IMR-90 (cell line): ENCODE measurements at regions not wholly inside any gene's neighbourhood (a gene's known extent, or its start where the extent isn't known, plus 50 kb on each side); places are given as distances from the start of the nearest gene placed in this dataset.
A peak's percentile ranks its signal among the peaks of the same experiment; 100 is the strongest.

ENCODE experiments used
- ATAC-seq: fragments of 200-7000 bp; cut with Tn5 transposase; 2 replicates; pipeline ENCODE4 v1.9.1; 2020; ENCODE audit warnings: low read depth, mild to moderate bottlenecking, moderate library complexity
- BruUV-seq: library from RNA; stranded (reverse); fragments of 400-500 nt; replicated peaks from 2 replicates; lab custom pipeline; 2021; lab: Mats Ljungman, UMichigan
- CTCF ChIA-PET: fragments of 300-600 bp; formaldehyde crosslinking; extraction: SDS; loops from one replicate; lab custom pipeline; 2021; ENCODE audit warnings: antibody characterized with exemption; lab: Yijun Ruan, JAX
- POLR2A ChIA-PET: fragments of 300-600 bp; sonication (Branson Sonifier 250); formaldehyde crosslinking; loops from one replicate; lab custom pipeline; 2022; ENCODE audit warnings: antibody characterized with exemption; ENCODE audit not compliant: unreplicated experiment; lab: Charles Lee
- DNase-seq: peaks from one replicate; pipeline ENCODE4 v3.0.0; 2013
- H2AFZ ChIP-seq: replicated peaks from 2 replicates; pipeline ENCODE3; 2013; ENCODE audit warnings: low read length, mild to moderate bottlenecking; ENCODE audit not compliant: poor library complexity
- H2AK5ac ChIP-seq: 2 replicates; pipeline ENCODE4 v1.6.1; 2013; ENCODE audit warnings: low read depth, low read length, inconsistent platforms
- H2AK9ac ChIP-seq: replicated peaks from 2 replicates; pipeline ENCODE3; 2013; ENCODE audit warnings: mild to moderate bottlenecking, low read depth, low read length, moderate library complexity; ENCODE audit not compliant: poor library complexity
- H2BK120ac ChIP-seq: 2 replicates; pipeline ENCODE4 v1.6.1; 2013; ENCODE audit warnings: low read depth, low read length, inconsistent platforms
- H2BK15ac ChIP-seq: 3 replicates; pipeline ENCODE4 v1.6.1; 2013; ENCODE audit warnings: low read depth, low read length, inconsistent platforms
- H2BK20ac ChIP-seq: 2 replicates; pipeline ENCODE4 v1.6.1; 2013; ENCODE audit warnings: low read depth, mild to moderate bottlenecking, inconsistent platforms, low read length, moderate library complexity
- H2BK5ac ChIP-seq: 2 replicates; pipeline ENCODE4 v1.6.1; 2013; ENCODE audit warnings: mild to moderate bottlenecking, low read depth, low read length, inconsistent platforms; ENCODE audit not compliant: poor library complexity, severe bottlenecking
- H3K14ac ChIP-seq: replicated peaks from 2 replicates; pipeline ENCODE4 v1.6.1; 2013; ENCODE audit warnings: low read depth, low read length, inconsistent platforms
- H3K18ac ChIP-seq: 2 replicates; pipeline ENCODE4 v1.6.1; 2013; ENCODE audit warnings: low read depth, low read length, control low read depth
- H3K23ac ChIP-seq: 2 replicates; pipeline ENCODE4 v1.6.1; 2013; ENCODE audit warnings: low read depth, low read length, inconsistent platforms
- H3K27ac ChIP-seq: 2 replicates; pipeline ENCODE4 v1.5.1; 2013; ENCODE audit warnings: mild to moderate bottlenecking, control low read depth, low read length; ENCODE audit not compliant: insufficient read depth
- H3K27me3 ChIP-seq: 2 replicates; pipeline ENCODE4 v1.6.1; 2013; ENCODE audit warnings: low read length; ENCODE audit not compliant: control insufficient read depth, insufficient read depth
- H3K36me3 ChIP-seq: 2 replicates; pipeline ENCODE4 v1.6.1; 2013; ENCODE audit warnings: low read length, mixed read lengths; ENCODE audit not compliant: control insufficient read depth, insufficient read depth
- H3K4ac ChIP-seq: 2 replicates; pipeline ENCODE4 v1.6.1; 2013; ENCODE audit warnings: low read depth, low read length, inconsistent platforms
- H3K4me1 ChIP-seq: 2 replicates; pipeline ENCODE4 v1.6.1; 2013; ENCODE audit warnings: low read length, mixed read lengths; ENCODE audit not compliant: control insufficient read depth, insufficient read depth
- H3K4me2 ChIP-seq: 2 replicates; pipeline ENCODE4 v1.6.1; 2013; ENCODE audit warnings: low read depth, mild to moderate bottlenecking, control low read depth, low read length, moderate library complexity
- H3K4me3 ChIP-seq: 2 replicates; pipeline ENCODE4 v1.5.1; 2013; ENCODE audit warnings: low read depth, mild to moderate bottlenecking, control low read depth, low read length, moderate library complexity; ENCODE audit not compliant: insufficient read depth
- H3K56ac ChIP-seq: 2 replicates; pipeline ENCODE4 v1.6.1; 2013; ENCODE audit warnings: low read length, inconsistent platforms; ENCODE audit not compliant: insufficient read depth; ENCODE audit errors: extremely low read depth
- H3K79me1 ChIP-seq, 2 experiments: 2 replicates each; pipeline ENCODE4 v1.6.1; 2013; ENCODE audit warnings: low read length in 2 of 2, inconsistent platforms in 1 of 2, low read depth in 1 of 2
- H3K9ac ChIP-seq: 2 replicates; pipeline ENCODE4 v1.6.1; 2013; ENCODE audit warnings: low read depth, low read length, control low read depth
- H3K9me1 ChIP-seq: 2 replicates; pipeline ENCODE4 v1.6.1; 2013; ENCODE audit warnings: low read length, inconsistent platforms; ENCODE audit not compliant: insufficient read depth
- H3K9me3 ChIP-seq: 2 replicates; pipeline ENCODE4 v1.6.1; 2013; ENCODE audit warnings: low read length; ENCODE audit not compliant: control insufficient read depth, insufficient read depth
- H4K20me1 ChIP-seq: 2 replicates; pipeline ENCODE4 v1.6.1; 2013; ENCODE audit warnings: low read length, inconsistent platforms; ENCODE audit not compliant: insufficient read depth
- H4K5ac ChIP-seq: 2 replicates; pipeline ENCODE4 v1.6.1; 2013; ENCODE audit warnings: mild to moderate bottlenecking, low read depth, low read length, control low read depth
- H4K8ac ChIP-seq, 2 experiments: 2 replicates each; pipeline ENCODE4 v1.6.1; 2013; ENCODE audit warnings: low read depth in 2 of 2, low read length in 2 of 2, control low read depth in 1 of 2, inconsistent platforms in 1 of 2
- H4K91ac ChIP-seq: 2 replicates; pipeline ENCODE4 v1.6.1; 2013; ENCODE audit warnings: low read depth, low read length, inconsistent platforms; ENCODE audit not compliant: insufficient read depth
- CHD1 ChIP-seq: IDR thresholded peaks from 2 replicates; pipeline ENCODE4 v1.6.1; 2012; ENCODE audit warnings: low read depth, low read length, improper control_type of control experiment
- FOS ChIP-seq: fragments of 150-350 bp; IDR thresholded peaks from 2 replicates; pipeline ENCODE4 v1.6.1; 2016; ENCODE audit warnings: low read depth, low read length
- MAFK ChIP-seq: IDR thresholded peaks from 2 replicates; pipeline ENCODE4 v1.6.1; 2012; ENCODE audit warnings: low read depth, low read length, improper control_type of control experiment
- MXI1 ChIP-seq: IDR thresholded peaks from 2 replicates; pipeline ENCODE4 v1.6.1; 2012; ENCODE audit warnings: low read depth, mild to moderate bottlenecking, low read length, moderate library complexity, borderline replicate concordance
- NFE2L2 ChIP-seq: fragments of 150-350 bp; IDR thresholded peaks from 2 replicates; pipeline ENCODE4 v1.6.1; 2016; ENCODE audit warnings: low read depth, mild to moderate bottlenecking, low read length
- WGBS, 2 experiments: methylation state at CpG; one replicate each; pipeline versions ENCODE4 v1.1.5 to v1.1.7; 2013; ENCODE audit warnings: missing lambda C conversion rate in 2 of 2; ENCODE audit not compliant: insufficient read length in 1 of 2; ENCODE audit errors: extremely low coverage in 2 of 2; 5-methylcytosine and 5-hydroxymethylcytosine counted together
- dilution Hi-C: fragments of 300-500 bp; cut with HindIII; formaldehyde crosslinking; loops from one replicate; pipeline ENCODE4 v1.14.3; 2018; ENCODE audit warnings: low sequenced_read_pairs; ENCODE audit not compliant: unreplicated experiment
- in situ Hi-C: fragments of 300-500 bp; cut with MboI; formaldehyde crosslinking; loops from 3 replicates; pipeline ENCODE4 v1.14.3; 2019; ENCODE audit warnings: low sequenced_read_pairs, inconsistent platforms, mixed read lengths
- intact Hi-C: fragments of 100-400 bp; cut with micrococcal nuclease; formaldehyde crosslinking; loops from 2 replicates; pipeline ENCODE4 v1.10.0; 2022

DNA sequence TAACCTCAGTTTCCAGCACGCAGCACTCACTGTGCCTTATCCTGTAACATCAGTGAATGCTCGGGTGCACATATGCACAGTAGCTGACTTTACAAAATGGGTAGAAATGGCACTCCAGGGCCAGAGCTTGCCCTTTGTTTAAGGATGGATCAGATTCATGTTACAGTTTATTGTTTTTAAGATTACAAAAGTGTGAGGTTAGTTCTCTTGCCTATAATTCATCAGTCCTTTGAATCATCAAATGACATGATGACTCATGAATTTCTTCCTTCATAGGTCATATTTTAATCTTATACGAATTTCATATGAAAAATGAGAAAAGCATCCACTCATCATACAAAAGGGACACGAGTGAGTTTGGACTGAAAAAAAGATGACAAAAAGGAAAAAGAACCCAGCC, 545.3 kb downstream of the GBE1 start:
- no peak overlapping the region for H3K4ac ChIP-seq
- H4K5ac ChIP-seq = no peak overlapping the region
- H4K8ac ChIP-seq = no peak overlapping the region
- ATAC-seq = peak; percentile 21; the same call in 1 of the 2 replicates
- in situ Hi-C loops = no loop called here
- no peak overlapping the region for H3K4me3 ChIP-seq
- no peaks in the 10 kb centered on the region for H4K20me1 ChIP-seq
- no peak overlapping the region for H3K27ac ChIP-seq
- dilution Hi-C loops = no loop called here
- no peak overlapping the region for H2BK20ac ChIP-seq
- H3K9me1 ChIP-seq = no peaks in the 10 kb centered on the region
- WGBS, 2 experiments = no CpG with 5 or more reads among the region's 4 CpGs
- TF ChIP-seq MAFK = peak; percentile 6; the same call in 1 of the 2 replicates
- no peak for TF ChIP-seq CHD1
- TF ChIP-seq MXI1 = no peak
- peak; percentile 46; the same call in 1 of the 2 replicates for TF ChIP-seq FOS
- no peak for TF ChIP-seq NFE2L2
- H3K79me1 ChIP-seq = no peaks in the 10 kb centered on the region
- no peak overlapping the region for H4K91ac ChIP-seq
- H2BK15ac ChIP-seq = no peak overlapping the region
- no peak overlapping the region for H2AK5ac ChIP-seq
- H3K4me2 ChIP-seq = no peak overlapping the region
- intact Hi-C loops = no loop called here
- no peak overlapping the region for H3K9ac ChIP-seq
- H3K36me3 ChIP-seq = no peaks in the 10 kb centered on the region
- DNase-seq = peak; percentile 48
- H3K18ac ChIP-seq = no peak overlapping the region
- H2AFZ ChIP-seq = no peak overlapping the region
- H3K23ac ChIP-seq = no peak overlapping the region
- ChIA-PET POLR2A (no interaction called here), CTCF (no interaction called here)
- no peaks in the 10 kb centered on the region for H3K27me3 ChIP-seq
- no peak overlapping the region for H2BK120ac ChIP-seq
- 0 out of 2 replicates have a peak, but pooled peaks cover 3% of the 10 kb centered on the region for H3K9me3 ChIP-seq
- no peaks in the 10 kb centered on the region for H3K4me1 ChIP-seq
- no peak overlapping the region for H3K56ac ChIP-seq
- no peak overlapping the region for H3K14ac ChIP-seq
- no TSS peak for BruUV-seq
- no peak overlapping the region for H2BK5ac ChIP-seq
- H2AK9ac ChIP-seq = no peak overlapping the region
